ENCODE measurements at regions not wholly inside any gene's neighbourhood (a gene's known extent, or its start where the extent isn't known, plus 50 kb on each side); places are given as distances from the start of the nearest gene placed in this dataset.

- Mint-ChIP-seq H3K9me3 (no peaks in the 10 kb centered on the region), H3K4me1 (no peaks in the 10 kb centered on the region), H3K36me3 (ENCODE audit: insufficient read depth in 1 of 3, low read depth in 3 of 3) (no peaks in the 10 kb centered on the region; a peak in 1 of 7 replicates), H3K27me3 (ENCODE audit: low read depth) (no peaks in the 10 kb centered on the region; the same call in 1 of the 2 replicates), H3K4me3 (no peak overlapping the region), H3K27ac (no peak overlapping the region)
- no peak overlapping the region for H2BK20ac ChIP-seq (ENCODE audit: low read depth, low read length, poor library complexity, severe bottlenecking)
- H2BK12ac ChIP-seq (ENCODE audit: insufficient read length, low read depth, low read length): no peak overlapping the region
- H4K91ac ChIP-seq (ENCODE audit: insufficient read length, low read depth, low read length): no peak overlapping the region
- no peak overlapping the region for H2BK15ac ChIP-seq (ENCODE audit: low read depth, low read length)
- H3K4ac ChIP-seq (ENCODE audit: low read depth, low read length): no peak overlapping the region
- H3K79me2 ChIP-seq (ENCODE audit: insufficient read depth, low read length): no peaks in the 10 kb centered on the region
- no peaks in the 10 kb centered on the region for H3K9me3 ChIP-seq (ENCODE audit: control insufficient read depth, low read depth, low read length)
- H3T11ph ChIP-seq (ENCODE audit: low read length): no peak overlapping the region
- no peak overlapping the region for H3K23ac ChIP-seq (ENCODE audit: insufficient read length, low read depth, low read length)
- H4K8ac ChIP-seq (replicated peaks; ENCODE audit: insufficient read length, low read depth, low read length): no peak overlapping the region
- H2BK5ac ChIP-seq (ENCODE audit: insufficient read length, low read length): no peak overlapping the region
- H2BK120ac ChIP-seq (ENCODE audit: low read depth, low read length, poor library complexity, severe bottlenecking): no peak overlapping the region
- H2AK5ac ChIP-seq (ENCODE audit: insufficient read length, low read length): no peak overlapping the region
- H3K4me1 ChIP-seq (ENCODE audit: insufficient read depth, low read length): no peaks in the 10 kb centered on the region
- H3K14ac ChIP-seq (ENCODE audit: insufficient read depth, low read length): no peak overlapping the region
- WGBS (ENCODE audit: extremely low coverage, insufficient read length, low lambda C conversion rate): no CpG with 5 or more reads among the region's 5 CpGs
- no peak overlapping the region for H4K5ac ChIP-seq (ENCODE audit: insufficient read length, low read depth, low read length)
- no peak overlapping the region for H3K27ac ChIP-seq (ENCODE audit: insufficient read length, low read depth, low read length)
- no peak overlapping the region for H3K9ac ChIP-seq (ENCODE audit: extremely low read depth, insufficient read length, low read length)
- no peaks in the 10 kb centered on the region for H4K20me1 ChIP-seq (ENCODE audit: control insufficient read depth, insufficient read depth, insufficient read length)
- TF ChIP-seq CTCF (conservative IDR thresholded peaks at IDR 0.05): no peak
- no peaks in the 10 kb centered on the region for H3K27me3 ChIP-seq (ENCODE audit: insufficient read depth, low read length)
- no peak overlapping the region for H3K56ac ChIP-seq (ENCODE audit: insufficient read length, low read depth, low read length)
- no peak overlapping the region for H2AFZ ChIP-seq (ENCODE audit: low read length)
- no peaks in the 10 kb centered on the region for H3K23me2 ChIP-seq (ENCODE audit: insufficient read length, low read depth, low read length, poor library complexity, severe bottlenecking)
- H3K18ac ChIP-seq (ENCODE audit: insufficient read length, low read depth, low read length): no peak overlapping the region
- H3K79me1 ChIP-seq (ENCODE audit: insufficient read depth, low read depth, low read length, poor library complexity, severe bottlenecking): no peaks in the 10 kb centered on the region
- no peak overlapping the region for H3K4me2 ChIP-seq (ENCODE audit: insufficient read depth, insufficient read length, low read length)
- no peak for DNase-seq
These were observed 283.8 kb upstream of the RUNX1 start for GRCh38 chr21:35332841-35333426.

Data from H9 (cell line).